ENCODE measurements at regions not wholly inside any gene's neighbourhood (a gene's known extent, or its start where the extent isn't known, plus 50 kb on each side); places are given as distances from the start of the nearest gene placed in this dataset.

DNA sequence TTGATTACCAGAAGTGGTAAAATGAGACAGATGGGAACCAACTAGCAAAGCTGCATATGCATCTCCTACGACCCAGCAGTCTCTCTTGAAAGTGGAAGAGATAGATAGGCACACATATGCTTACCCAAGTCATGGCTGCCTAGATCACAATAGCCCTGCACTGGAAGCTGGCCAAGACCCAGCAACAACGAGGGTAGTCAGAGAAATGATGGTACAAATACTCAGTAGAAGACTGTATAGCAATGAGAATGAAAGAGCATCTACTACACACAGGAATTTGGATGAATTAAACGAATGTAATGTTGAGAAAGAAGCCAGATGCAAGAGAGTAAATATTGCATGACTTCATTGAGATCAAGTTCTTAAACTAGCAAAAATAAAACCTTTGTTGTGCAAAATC, 100.3 kb upstream of the FAT1 start:
- H3K18ac ChIP-seq (ENCODE audit: insufficient read length, low read depth, low read length), result no peak overlapping the region
- H3K23ac ChIP-seq (ENCODE audit: insufficient read length, low read depth, low read length), result no peak overlapping the region
- H4K5ac ChIP-seq (ENCODE audit: insufficient read length, low read depth, low read length), result no peak overlapping the region
- Mint-ChIP-seq H3K27ac (no peak overlapping the region), H3K36me3 (ENCODE audit: insufficient read depth in 1 of 3, low read depth in 3 of 3) (no peaks in the 10 kb centered on the region), H3K4me1 (peaks cover 5 to 11% of the 10 kb centered on the region in 2 experiments; a peak in 2 of 4 replicates), H3K9me3 (no peaks in the 10 kb centered on the region; a peak in 1 of 5 replicates), H3K4me3 (no peak overlapping the region), H3K27me3 (ENCODE audit: low read depth) (no peaks in the 10 kb centered on the region; the same call in 1 of the 2 replicates)
- no peaks in the 10 kb centered on the region for H4K20me1 ChIP-seq (ENCODE audit: control insufficient read depth, insufficient read depth, insufficient read length)
- no peak overlapping the region for H4K8ac ChIP-seq (replicated peaks; ENCODE audit: insufficient read length, low read depth, low read length)
- no peak overlapping the region for H3K56ac ChIP-seq (ENCODE audit: insufficient read length, low read depth, low read length)
- no peak overlapping the region for H3K9ac ChIP-seq (ENCODE audit: extremely low read depth, insufficient read length, low read length)
- no peak overlapping the region for H2BK15ac ChIP-seq (ENCODE audit: low read depth, low read length)
- no peaks in the 10 kb centered on the region for H3K9me3 ChIP-seq (ENCODE audit: control insufficient read depth, low read depth, low read length)
- H2BK12ac ChIP-seq (ENCODE audit: insufficient read length, low read depth, low read length), result no peak overlapping the region
- WGBS (ENCODE audit: extremely low coverage, insufficient read length, low lambda C conversion rate), result no CpG with 5 or more reads among the region's 3 CpGs
- no peak for DNase-seq
- no peak overlapping the region for H2AFZ ChIP-seq (ENCODE audit: low read length)
- H3K27me3 ChIP-seq (ENCODE audit: insufficient read depth, low read length), result no peaks in the 10 kb centered on the region
- no peak overlapping the region for H3K4ac ChIP-seq (ENCODE audit: low read depth, low read length)
- H2AK5ac ChIP-seq (ENCODE audit: insufficient read length, low read length), result no peak overlapping the region
- no peaks in the 10 kb centered on the region for H3K79me1 ChIP-seq (ENCODE audit: insufficient read depth, low read depth, low read length, poor library complexity, severe bottlenecking)
- no peaks in the 10 kb centered on the region for H3K4me1 ChIP-seq (ENCODE audit: insufficient read depth, low read length)
- H2BK5ac ChIP-seq (ENCODE audit: insufficient read length, low read length), result no peak overlapping the region
- no peak overlapping the region for H2BK20ac ChIP-seq (ENCODE audit: low read depth, low read length, poor library complexity, severe bottlenecking)
- no peak overlapping the region for H3T11ph ChIP-seq (ENCODE audit: low read length)
- no peaks in the 10 kb centered on the region for H3K79me2 ChIP-seq (ENCODE audit: insufficient read depth, low read length)
- TF ChIP-seq, protein P1, sequence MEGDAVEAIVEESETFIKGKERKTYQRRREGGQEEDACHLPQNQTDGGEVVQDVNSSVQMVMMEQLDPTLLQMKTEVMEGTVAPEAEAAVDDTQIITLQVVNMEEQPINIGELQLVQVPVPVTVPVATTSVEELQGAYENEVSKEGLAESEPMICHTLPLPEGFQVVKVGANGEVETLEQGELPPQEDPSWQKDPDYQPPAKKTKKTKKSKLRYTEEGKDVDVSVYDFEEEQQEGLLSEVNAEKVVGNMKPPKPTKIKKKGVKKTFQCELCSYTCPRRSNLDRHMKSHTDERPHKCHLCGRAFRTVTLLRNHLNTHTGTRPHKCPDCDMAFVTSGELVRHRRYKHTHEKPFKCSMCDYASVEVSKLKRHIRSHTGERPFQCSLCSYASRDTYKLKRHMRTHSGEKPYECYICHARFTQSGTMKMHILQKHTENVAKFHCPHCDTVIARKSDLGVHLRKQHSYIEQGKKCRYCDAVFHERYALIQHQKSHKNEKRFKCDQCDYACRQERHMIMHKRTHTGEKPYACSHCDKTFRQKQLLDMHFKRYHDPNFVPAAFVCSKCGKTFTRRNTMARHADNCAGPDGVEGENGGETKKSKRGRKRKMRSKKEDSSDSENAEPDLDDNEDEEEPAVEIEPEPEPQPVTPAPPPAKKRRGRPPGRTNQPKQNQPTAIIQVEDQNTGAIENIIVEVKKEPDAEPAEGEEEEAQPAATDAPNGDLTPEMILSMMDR (conservative IDR thresholded peaks at IDR 0.05), result no peak
- no peak overlapping the region for H2BK120ac ChIP-seq (ENCODE audit: low read depth, low read length, poor library complexity, severe bottlenecking)
- no peaks in the 10 kb centered on the region for H3K23me2 ChIP-seq (ENCODE audit: insufficient read length, low read depth, low read length, poor library complexity, severe bottlenecking)
- H3K27ac ChIP-seq (ENCODE audit: insufficient read length, low read depth, low read length), result no peak overlapping the region
- H3K14ac ChIP-seq (ENCODE audit: insufficient read depth, low read length), result no peak overlapping the region
- H3K4me2 ChIP-seq (ENCODE audit: insufficient read depth, insufficient read length, low read length), result no peak overlapping the region
- H4K91ac ChIP-seq (ENCODE audit: insufficient read length, low read depth, low read length), result no peak overlapping the region
